ENCODE measurements at regions not wholly inside any gene's neighbourhood (a gene's known extent, or its start where the extent isn't known, plus 50 kb on each side); places are given as distances from the start of the nearest gene placed in this dataset.

GRCh38 chr6:33869121-33869520 lies 65.3 kb upstream of the MLN start:
- TF ChIP-seq FOXP4 (CRISPR knock-in tag; IDR thresholded peaks at IDR 0.05) (no peak), CREM (CRISPR knock-in tag; IDR thresholded peaks at IDR 0.05) (no peak), CTCF (IDR thresholded peaks at IDR 0.05) (no peak), USF1 (CRISPR knock-in tag; IDR thresholded peaks at IDR 0.05) (no peak), ELF4 (CRISPR knock-in tag; IDR thresholded peaks at IDR 0.05; ENCODE audit: low read depth) (no peak), E2F1 (CRISPR knock-in tag; IDR thresholded peaks at IDR 0.05) (no peak), IRF1 (CRISPR knock-in tag; IDR thresholded peaks at IDR 0.05) (no peak), TEAD4 (CRISPR knock-in tag; IDR thresholded peaks at IDR 0.05) (no peak)
